ENCODE measurements at regions not wholly inside any gene's neighbourhood (a gene's known extent, or its start where the extent isn't known, plus 50 kb on each side); places are given as distances from the start of the nearest gene placed in this dataset.
"Not testable (repeated sequence)": the region's sequence is repeated elsewhere in the genome, so short reads cannot be mapped to it uniquely, and the experiment has no call there.

DNA sequence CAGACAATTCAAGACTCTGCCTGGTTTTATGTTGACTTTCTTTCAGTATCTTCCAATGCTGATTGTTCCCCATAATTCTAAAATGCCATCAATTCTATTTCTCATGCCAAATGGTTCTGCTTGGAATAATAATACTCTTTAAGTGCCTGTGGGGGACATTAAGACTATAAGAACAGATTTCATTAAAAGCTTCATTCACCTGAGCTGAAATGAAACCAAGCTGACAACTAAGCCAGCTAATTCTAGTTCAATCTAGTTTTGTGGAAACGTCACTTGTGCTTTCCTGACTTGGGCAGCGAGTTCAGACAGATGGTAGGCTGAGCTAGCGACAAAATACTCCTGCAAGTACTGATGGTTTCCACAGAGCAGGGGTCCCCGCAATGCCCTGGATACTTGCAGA, 491.1 kb upstream of the RAB6C start:
- no peak for DNase-seq (ENCODE audit: low read depth in 3 of 3)

DNA sequence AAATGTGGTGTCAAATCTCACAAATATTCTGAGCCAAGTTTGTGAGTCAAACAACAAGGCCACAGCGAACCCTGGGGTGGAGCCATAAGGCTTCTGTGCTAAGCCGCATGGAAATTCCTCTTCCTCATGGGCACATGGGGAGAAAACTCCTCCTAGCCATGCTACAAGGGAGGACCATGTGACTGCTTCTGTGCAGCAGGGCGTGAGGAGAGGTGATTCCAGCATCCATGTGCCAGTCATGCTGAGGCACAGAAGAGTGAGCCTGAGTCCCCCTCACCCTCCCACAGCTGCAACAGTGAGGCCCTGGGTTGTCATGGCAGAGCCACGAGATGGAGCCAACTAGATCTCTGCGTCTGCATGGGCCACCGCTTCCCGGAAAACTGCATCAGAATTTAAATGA, 488.8 kb upstream of the RAB6C start:
- no peak for DNase-seq (ENCODE audit: low read depth in 3 of 3)

DNA sequence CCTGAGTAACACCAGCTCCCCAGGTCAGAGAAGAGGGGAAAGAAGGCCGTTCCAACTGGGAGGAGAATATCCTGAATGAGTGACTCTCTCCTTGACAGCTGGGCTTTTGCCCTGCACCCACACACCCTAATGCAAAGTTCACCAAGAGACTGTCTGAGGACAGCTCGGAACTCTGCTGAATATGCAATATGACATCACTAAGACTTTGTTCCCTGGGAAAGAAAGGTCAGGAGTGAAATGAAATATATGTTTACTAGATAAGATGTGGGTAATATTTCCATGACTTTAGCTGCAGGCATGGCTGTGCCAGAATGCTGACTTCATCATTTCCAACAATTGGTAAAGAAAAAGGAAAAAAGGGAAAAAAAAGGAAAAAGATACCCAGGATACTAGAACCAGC, 488.2 kb upstream of the RAB6C start:
- no peak for DNase-seq (ENCODE audit: low read depth in 3 of 3)

DNA sequence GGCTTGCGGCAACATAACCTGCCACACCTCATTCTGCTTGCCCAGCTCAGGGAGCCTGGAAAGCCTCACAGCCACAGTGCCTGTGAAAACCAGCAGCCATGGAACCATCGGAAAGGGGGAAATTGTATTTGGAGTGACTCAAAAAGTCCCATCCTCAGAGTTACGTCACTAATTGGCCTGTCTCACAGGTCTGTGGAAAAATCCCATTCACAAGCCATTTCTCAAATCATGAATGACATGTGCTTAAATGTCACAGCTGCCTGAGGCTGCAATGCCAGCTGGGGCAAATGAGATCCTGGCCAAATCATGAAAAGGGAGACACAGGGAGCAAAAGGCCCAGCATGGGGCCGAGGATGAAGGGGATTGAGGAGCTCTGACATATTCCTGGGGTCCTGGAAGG, 486.9 kb upstream of the RAB6C start:
- no peak for DNase-seq (ENCODE audit: low read depth in 3 of 3)

DNA sequence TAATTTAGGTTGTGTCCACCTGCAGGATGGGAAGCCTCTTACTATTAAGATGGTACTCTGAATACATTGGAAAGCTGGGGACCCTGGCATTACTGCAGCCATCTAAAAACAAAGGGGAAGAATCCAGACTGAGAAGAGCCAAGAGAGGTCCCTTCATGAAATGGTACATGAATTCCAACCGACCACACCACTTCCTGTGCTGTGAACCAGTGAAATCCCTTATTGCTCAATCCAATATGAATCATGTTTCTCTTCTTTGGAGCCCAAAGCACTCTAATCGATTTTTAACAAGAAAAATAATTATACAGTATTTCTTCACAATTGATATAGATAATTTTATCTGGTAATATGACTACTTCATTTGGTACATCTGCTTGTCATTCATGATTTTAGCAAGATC, 479.7 kb upstream of the RAB6C start:
- no peak for DNase-seq (ENCODE audit: low read depth in 3 of 3)

DNA sequence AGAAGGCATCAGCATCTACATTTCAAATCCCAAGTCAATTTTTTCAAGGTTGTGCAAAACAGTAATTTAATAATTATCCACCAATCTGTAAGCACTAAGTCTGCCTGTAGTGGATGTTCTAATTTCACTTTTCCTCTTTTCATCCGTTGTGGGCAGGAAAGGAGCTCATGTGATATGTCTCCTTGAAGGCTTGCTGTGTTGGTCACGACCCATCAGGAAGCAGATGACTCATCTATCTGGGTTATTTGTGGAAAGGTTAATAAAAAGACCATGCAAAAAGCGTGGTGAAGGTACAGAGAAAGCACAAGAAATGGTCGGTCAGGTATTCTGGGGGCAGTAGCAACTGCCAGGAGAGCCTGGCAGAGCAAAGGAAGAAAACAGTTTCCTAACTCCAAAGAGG, 476.7 kb upstream of the RAB6C start:
- no peak for DNase-seq (ENCODE audit: low read depth in 3 of 3)

DNA sequence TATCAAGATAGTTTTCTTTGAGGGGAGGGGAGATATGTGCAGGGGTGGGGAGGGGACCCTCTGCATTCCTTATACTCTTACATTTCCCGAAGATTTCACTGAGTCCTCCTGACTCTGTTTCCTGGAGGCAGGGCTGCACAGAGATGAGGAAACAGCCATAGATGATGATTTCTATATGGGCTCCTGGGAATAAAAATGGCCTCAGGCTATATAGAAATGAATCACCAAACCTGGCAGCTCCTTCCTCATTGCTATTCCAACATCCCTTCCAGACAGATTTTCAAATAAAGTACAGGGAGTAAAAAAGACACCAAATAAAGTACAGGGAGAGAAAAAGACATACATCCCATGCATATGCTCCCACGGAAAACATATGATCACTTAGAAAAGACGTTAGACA, 474.8 kb upstream of the RAB6C start:
- DNase-seq (ENCODE audit: low read depth in 3 of 3) = no peak

DNA sequence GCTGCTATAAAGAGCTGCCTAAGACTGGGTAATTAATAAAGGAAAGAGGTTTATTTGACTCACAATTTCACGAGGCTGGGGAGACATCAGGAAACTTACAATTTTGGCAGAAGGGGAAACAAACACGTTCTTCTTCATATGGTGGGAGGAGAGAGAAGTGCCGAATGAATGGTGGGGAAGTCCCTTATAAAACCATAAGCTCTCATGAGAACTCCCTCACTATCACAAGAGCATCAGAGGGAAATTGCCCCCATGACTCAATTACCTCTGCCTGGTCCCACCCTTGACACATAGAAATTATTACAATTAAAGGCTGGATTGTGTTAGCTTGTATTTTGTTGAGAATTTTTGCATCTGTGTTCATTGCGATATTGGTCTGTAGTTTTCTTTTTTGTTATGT, 460.5 kb upstream of the RAB6C start:
- DNase-seq (ENCODE audit: low read depth in 3 of 3) = no peak

DNA sequence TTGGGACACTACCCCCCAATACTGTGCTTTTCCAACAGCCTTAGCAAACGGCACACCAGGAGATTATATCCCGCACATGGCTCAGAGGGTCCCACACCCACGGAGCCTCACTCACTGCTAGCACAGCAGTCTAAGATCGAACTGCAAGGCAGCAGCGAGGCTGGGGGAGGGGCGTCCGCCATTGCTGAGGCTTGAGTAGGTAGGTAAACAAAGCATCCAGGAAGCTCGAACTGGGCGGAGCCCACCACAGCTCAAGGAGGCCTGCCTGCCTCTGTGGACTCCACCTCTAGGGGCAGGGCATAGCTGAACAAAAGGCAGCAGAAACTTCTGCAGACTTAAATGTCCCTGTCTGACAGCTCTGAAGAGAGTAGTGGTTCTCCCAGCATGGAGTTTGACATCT, 447.3 kb upstream of the RAB6C start:
- not testable (repeated sequence) for DNase-seq (ENCODE audit: low read depth in 3 of 3)

DNA sequence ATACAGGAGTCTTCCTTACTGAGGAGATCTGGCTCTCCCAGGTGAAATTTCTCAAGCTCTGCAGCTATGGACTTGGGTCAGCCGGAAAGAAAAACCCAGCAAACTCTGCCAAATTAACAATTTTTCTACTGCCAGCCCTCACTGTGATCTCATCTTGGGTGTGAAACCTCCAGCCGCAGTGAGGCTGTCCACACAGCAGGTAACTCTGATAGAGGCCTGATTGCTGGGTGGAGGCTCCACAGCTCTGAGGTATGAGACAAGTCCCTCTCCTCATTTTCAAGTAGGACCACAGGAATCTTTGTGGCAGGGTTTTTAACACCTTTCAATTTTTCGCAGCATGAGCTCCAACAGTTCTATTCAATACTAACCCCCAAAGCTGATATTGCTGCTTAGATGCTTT, 430.6 kb upstream of the RAB6C start:
- DNase-seq (ENCODE audit: low read depth in 3 of 3) = no peak

DNA sequence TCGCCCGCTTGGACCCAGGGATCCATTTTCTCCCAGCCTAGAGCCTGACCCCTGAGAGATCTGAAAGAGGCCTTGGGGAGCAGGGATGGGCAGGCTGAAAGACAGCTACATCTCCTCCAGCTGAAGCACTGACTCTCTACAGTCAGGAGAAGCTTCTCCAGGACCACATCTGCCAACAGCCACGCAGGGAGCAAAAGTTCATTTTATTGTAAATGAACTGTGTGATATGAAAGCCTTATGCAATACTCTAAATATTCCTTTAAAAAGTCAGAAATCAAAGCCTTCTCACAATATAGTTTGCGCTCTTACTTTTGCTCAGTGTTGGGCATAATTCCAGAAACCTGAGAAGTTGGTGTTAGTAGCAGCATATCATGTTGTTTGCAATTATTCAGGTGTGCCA, 428.9 kb upstream of the RAB6C start:
- DNase-seq (ENCODE audit: low read depth in 3 of 3) = no peak

DNA sequence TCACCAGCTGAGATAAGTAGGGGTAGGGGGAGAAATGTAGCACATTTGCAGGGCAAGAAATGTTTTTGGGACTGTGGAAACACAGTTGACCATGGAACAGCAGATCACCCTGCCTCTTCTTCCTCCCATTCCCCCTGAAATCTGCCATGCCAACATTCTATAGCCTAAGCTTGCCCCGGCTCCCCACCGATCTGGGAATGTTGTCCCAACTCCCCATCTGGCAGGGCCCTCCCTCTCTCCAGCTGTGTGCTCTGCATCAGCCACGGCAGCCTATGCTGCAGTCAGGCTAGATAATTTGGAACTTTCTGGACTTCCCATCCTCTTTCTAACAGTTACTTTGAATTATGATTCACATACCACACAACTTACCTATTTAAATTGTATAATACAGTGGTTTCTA, 425.1 kb upstream of the RAB6C start:
- DNase-seq (ENCODE audit: low read depth in 3 of 3) = no peak

DNA sequence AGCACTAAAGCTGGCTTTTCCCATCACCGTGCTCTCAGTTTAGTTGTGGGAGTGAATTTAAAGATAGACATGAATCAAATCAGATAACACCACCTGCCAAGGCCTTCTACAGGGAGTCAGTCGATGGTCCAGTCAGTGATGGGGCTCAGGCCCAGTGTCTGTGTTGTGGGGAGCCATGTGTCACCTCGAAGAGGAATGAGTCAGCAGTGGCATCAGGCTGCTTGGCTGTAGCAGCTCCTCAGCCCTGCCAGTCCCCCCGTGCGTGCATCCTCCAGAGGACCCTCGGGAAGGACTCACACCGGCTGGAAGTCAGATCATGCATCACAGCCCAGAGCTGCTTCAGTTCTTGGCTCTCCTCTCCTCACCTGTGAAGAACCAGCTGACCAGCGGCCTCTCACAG, 420.4 kb upstream of the RAB6C start:
- DNase-seq (ENCODE audit: low read depth in 3 of 3) = no peak

DNA sequence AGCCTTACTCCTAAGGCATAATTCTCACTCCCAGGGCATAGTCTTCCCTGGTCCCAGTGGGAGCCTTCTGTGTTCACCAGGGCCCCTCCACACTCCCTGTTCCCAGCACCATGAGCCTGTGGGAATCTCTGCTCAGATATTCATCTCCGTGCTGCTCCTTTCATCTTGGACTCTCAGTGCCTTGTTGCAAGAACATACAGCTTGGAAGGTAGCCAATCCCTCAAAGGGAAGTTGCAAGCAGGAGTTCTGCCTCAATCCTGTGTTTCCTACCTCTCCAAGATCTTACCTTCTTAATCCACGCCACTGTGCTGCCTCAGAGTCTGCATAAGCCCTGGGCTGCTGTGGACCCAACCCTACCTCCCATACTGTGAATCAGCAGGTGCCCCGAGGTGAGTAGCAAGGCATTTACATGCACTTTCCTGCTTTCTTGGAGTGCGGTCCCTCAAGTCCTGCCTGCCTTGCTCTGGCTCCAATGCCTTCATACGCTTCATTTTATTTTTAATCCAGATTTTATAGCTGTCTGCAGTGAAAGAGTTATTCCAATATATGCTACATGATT, 413.8 kb upstream of the RAB6C start:
- DNase-seq (ENCODE audit: low read depth in 3 of 3) = no peak

DNA sequence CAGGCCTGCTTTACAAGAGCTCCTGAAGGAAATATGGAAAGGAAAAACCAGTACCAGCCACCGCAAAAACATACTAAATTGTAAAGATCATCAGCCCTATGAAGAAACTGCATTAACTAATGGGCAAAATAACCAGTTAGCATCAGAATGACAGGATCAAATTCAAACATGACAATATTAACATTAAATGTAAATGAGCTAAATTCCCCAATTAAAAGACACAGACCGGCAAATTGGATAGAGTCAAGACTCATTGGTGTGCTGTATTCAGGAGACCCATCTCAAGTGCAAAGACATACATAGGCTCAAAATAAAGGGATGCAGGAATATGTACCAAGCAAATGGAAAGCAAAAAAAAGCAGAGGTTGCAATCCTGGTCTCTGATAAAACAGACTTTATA, 408.7 kb upstream of the RAB6C start:
- DNase-seq (ENCODE audit: low read depth in 3 of 3) = not testable (repeated sequence)

DNA sequence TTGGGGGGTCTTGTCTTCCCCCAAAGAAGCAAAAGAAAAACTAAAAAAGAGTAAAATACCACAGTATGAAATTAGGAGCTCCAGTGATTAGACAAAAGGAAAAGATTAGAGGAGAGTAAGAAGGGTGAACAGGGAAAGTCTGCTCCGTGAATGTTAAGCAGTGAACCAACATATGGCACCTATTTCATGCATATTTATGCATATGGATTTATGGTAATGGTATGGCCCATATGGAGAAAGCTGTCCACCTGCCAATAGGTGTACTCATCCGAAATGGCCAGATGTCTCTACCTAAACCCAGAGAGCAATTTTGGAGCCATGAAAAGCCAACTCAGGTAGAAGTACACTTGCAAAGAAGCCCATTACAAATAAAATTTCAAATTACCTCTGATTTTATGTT, 404.0 kb upstream of the RAB6C start:
- no peak for DNase-seq (ENCODE audit: low read depth in 3 of 3)

DNA sequence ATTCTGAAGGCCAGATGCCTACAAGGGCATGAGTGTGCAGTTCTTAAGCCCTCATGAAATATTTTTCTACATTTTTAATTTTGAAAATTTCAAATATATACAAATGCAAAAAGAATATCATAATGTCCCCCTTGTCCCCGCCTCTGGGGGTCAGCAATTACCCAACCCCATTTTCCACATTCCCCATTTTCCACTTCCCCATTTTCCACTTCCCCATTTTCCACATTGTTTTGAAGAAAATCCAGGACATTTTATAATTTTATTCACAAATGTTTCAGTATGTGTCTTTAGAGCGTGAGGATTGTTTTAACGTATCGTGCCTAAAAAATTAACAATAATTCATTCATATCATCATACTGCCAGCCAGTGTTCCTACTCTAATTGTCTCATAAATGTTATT, 403.6 kb upstream of the RAB6C start:
- no peak for DNase-seq (ENCODE audit: low read depth in 3 of 3)

DNA sequence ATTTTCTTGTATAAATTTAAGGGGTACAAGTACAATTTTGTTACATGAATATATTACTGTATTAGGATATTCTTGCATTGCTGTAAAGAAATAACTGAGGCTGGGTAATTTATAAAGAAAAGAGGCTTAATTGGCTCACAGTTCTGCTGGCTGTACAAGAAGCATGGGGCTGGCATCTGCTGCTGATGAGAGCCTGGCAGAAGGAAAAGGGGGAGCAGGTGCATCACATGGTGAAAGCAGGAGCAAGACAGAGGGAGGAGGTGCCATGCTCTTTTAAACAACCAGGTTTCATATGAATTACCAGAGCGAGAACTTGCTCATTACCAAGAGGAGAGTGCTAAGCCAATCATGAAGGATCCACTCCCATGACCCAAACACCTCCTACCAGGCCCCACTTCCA, 399.5 kb upstream of the RAB6C start:
- no peak for DNase-seq (ENCODE audit: low read depth in 3 of 3)

DNA sequence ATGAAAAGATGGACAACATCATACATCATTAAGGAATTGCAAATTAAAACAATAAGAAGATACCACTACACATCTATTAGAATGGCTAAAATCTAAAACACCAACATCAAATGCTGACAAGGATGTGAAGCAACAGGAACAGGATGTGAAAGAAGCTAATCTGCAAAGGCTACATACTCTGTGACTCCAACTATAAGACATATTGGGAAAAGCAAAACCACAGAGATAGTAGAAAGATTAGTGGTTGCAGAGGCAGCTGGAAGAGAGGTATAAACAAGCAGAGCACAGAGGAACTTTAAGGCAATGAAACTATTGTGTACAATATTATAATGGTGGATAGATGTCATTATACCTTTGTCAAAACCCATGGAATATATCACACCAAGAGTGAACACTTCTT, 393.7 kb upstream of the RAB6C start:
- no peak for DNase-seq (ENCODE audit: low read depth in 3 of 3)

DNA sequence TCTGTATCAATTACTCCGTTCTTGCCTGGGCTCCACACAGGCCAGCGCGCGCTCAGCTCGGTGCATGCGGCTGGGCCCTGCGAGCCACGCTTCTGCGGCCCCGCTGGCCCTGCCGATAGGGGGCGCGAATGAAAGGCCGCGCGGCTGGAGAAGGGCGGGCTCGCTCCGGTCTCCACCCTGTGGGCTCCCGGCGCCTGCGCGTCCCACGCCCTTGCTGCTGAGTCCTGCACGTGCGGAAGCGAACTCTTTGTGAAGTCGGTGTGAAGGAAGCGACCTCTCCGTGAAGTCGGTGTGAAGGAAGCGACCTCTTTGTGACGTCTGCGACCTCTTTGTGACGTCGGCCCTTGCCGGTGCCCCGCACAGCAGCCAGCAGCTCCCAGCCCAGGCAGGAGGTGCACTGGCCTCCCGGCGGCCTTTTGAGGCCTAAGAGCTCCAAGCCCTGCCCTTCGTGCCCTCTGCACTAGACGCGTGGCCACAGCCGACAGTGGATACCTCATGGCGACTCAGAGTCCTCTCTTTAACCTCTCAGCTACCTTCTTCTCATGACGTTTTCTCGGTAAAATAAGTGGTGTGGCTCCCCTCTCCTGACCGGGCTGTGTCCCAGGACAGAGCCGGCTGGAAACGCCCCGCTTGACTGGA, 391.9 kb upstream of the RAB6C start:
- no peak for DNase-seq (ENCODE audit: low read depth in 3 of 3)

DNA sequence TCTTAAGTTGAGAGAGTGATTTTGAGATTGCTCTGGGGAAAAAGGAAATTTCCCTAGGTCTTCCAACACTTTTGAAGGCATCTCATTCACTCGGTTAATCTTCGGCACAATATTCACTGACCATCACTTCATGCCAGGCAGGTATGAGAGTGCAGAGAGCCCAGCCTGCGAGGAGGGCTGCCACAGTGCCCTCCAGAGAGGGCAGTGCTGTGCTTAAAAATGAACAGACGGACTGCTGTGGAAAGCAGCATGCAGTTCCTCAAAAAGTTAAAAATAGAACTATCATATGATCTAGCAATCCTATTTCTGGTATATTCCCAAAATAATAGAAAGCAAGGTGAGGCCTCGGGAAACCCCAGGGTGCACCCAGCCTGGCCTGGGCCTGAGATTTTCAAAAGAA, 374.9 kb upstream of the RAB6C start:
- no peak for DNase-seq (ENCODE audit: low read depth in 3 of 3)

DNA sequence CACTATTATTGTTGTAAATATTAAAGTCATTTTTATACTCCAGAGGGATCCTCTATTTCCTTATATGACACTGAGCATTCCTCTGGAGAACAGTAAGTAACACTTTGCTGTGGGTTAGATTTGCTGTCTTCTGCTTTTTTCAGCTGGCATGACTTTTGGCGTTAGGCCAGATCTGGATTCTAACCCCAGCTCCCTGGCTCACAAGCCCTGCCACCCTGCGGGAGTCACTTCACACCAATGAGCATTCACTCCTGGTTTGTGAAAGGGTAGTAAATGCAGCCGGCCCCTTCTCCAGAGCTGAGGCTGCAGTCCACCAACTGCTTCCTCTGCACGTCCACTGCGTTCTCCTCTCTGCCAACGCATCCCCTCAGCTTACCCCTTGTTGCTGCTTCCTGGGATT, 373.8 kb upstream of the RAB6C start:
- no peak for DNase-seq (ENCODE audit: low read depth in 3 of 3)

DNA sequence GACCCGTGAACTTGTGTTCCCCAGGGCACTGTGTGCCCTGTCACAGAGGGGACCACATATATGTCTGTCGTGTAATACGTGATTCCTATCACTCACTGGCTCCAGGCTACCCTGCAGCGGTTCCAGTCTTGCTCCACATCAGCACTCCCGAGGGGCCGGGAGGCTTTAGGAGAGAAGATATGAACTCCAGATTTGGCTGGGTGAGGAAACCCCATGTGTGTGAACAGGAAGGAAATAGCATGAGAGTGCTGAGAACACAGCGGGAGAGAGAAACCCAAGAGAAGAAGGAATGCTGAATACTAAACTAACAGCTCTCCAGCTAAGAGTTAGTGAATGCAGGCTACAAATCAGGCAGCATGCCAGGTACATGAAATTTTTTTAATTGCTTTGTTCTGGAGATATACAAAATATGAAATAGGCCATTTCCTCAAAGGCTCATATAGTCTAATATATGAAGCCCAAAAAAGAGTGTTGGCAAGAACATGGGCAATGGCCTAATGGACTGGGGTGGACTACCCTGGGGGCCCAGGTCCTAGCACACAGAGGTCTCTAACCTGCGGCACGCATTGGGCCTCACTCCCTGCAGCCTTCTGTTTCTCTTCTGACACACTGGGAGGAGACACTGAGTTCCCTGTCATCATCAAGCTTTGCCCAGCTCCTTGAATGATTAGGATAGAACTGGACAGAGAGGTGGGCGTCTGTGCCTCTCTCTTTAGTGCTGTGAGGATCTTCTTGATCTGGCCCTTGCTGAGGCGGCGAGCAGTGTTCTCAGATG, 372.8 kb upstream of the RAB6C start:
- DNase-seq (ENCODE audit: low read depth in 3 of 3) = no peak

DNA sequence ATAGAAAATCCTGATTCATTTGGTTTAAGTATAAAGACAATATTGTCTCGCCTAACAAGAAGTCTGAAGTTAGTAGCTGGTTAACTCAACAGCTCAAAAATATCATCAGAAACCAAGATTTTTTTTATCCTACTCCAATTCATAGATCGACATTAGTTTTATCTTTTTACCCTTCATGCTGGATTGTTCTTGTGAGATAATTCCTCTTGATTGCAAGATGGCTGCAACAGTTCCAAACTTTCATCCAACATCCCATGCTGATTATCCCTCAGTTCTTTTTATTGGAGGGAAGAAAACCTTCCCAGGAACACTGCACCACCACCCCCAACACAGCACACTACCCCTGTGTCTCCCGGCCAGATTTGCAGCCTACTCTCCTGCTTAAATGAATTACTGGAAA, 370.2 kb upstream of the RAB6C start:
- DNase-seq (ENCODE audit: low read depth in 3 of 3) = no peak
